ENCODE measurements at regions not wholly inside any gene's neighbourhood (a gene's known extent, or its start where the extent isn't known, plus 50 kb on each side); places are given as distances from the start of the nearest gene placed in this dataset.

DNA sequence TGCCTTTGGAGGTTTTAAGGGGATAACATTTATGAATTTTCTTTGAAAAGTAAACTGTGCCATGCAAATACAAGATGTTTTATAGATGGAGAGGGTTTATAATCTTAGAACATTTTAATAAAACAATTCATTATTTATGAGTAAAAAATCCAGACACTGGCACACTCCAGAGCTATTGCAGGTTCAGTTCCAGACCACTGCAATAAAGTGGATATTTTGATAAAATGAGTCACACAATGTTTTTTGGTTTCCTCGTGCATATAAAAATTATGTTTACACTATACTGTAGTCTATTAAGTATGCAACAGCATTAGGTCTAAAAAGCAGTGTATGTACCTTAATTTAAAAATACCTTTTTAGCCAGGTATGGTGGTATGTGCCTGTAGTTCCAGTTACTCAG, 146.2 kb upstream of the ZBED5 start:
- TF ChIP-seq, protein P1, sequence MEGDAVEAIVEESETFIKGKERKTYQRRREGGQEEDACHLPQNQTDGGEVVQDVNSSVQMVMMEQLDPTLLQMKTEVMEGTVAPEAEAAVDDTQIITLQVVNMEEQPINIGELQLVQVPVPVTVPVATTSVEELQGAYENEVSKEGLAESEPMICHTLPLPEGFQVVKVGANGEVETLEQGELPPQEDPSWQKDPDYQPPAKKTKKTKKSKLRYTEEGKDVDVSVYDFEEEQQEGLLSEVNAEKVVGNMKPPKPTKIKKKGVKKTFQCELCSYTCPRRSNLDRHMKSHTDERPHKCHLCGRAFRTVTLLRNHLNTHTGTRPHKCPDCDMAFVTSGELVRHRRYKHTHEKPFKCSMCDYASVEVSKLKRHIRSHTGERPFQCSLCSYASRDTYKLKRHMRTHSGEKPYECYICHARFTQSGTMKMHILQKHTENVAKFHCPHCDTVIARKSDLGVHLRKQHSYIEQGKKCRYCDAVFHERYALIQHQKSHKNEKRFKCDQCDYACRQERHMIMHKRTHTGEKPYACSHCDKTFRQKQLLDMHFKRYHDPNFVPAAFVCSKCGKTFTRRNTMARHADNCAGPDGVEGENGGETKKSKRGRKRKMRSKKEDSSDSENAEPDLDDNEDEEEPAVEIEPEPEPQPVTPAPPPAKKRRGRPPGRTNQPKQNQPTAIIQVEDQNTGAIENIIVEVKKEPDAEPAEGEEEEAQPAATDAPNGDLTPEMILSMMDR (conservative IDR thresholded peaks at IDR 0.05) = no peak
- no peak for TF ChIP-seq ZFX (IDR thresholded peaks at IDR 0.05)
